Stromal cell of bone marrow (primary cell): ENCODE measurements at regions not wholly inside any gene's neighbourhood (a gene's known extent, or its start where the extent isn't known, plus 50 kb on each side); places are given as distances from the start of the nearest gene placed in this dataset.
"Not testable (repeated sequence)": the region's sequence is repeated elsewhere in the genome, so short reads cannot be mapped to it uniquely, and the experiment has no call there.

Experiments used
- DNase-seq: peaks from one replicate; pipeline ENCODE4 v3.0.0-alpha.2; 2012; ENCODE audit warnings: low read depth

- DNase-seq, result not testable (repeated sequence)
These were observed 123.3 kb upstream of the FAM20C start for GRCh38 chr7:69052-69451.

- DNase-seq, result not testable (repeated sequence)
These were observed 122.8 kb upstream of the FAM20C start for GRCh38 chr7:69499-70123.

DNA sequence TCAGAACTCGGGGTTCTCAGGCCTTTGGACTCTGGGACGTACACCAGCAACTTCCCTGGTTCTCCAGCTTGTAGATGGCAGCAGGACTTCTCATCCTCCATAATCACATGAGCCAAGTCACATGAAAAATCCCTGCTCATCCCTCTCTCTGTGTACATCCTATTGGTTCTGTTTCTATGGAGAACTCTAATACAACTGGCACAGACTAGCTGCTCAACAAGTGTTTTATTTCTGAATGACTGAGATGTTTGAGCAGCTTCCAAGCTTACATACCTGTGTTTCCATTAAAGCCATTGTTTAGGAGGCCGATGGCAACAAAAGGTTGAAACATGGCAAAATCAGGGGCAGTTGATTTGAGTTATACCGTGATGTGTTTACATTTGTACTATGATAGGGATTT lies 122.2 kb upstream of the FAM20C start:
- DNase-seq, result not testable (repeated sequence)

DNA sequence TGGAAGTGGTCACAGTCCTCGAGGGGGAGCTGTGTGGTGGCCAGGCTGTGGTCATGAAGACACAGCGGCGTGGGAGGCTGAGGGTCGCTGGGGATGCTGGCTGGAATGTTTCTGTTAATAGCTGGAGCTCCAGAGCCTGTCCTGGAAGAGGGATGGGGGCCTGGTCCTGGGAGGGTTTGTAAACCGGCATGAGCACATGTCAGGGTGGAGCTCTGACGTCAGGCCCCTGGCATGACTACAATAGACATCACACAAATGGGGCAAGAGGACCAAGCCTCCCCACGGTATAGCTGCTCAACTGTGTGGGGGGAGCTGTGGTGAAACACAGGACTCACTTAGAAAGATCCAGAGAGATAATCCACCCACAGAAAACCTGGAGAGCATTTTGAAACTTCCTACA lies 121.4 kb upstream of the FAM20C start:
- peak; percentile 36 for DNase-seq

DNA sequence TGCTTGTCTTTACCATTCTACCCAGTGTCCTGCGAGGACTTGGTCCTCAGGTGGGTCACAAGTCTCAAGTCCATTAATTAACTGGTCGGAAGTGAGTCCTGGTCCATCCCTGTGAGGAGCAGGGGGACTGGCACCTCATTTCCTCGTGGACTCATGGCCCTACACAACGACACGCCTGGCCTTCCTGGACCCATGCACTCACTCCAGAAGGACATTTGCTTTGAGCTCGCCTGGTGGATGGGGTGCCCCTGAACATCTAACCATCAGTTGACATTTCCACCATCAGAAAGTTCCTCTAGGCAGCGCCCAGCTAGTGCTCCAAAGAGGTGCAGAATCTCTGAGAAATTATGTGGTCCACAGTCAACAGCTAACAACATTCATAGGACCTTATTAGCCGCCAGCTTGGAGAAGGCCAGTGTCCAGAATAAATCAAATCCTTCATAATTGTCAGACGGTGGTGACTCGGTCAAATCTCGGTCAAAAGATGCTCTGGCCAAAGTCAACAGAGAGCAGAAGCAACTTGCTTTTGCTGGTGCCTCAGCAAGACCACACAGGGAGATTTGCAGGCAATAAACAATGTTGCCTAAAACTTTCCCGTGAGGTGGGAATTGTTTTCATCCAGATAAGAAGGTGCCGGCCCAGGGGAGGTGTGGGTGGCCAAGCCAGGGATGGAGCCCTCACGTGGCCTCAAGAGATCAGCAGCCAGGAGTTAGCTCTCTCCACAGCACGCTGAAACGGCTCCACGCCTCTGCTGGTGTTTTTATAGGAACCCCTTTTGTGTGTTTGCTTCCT lies 119.9 kb upstream of the FAM20C start:
- DNase-seq, result not testable (repeated sequence)

DNA sequence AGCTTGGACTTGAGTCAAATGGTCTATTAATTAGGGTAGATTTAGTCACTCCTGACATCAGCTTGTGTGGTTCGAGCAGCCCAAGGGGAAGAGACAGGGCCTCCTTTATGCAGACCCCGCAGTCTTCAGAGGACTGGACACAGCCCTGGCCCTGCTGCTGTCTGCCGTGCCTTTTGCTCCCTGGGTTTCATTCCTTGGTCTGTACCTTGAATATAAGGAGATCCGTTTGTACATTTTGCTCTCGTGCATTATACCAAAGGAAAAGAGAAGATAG lies 119.4 kb upstream of the FAM20C start:
- not testable (repeated sequence) for DNase-seq

DNA sequence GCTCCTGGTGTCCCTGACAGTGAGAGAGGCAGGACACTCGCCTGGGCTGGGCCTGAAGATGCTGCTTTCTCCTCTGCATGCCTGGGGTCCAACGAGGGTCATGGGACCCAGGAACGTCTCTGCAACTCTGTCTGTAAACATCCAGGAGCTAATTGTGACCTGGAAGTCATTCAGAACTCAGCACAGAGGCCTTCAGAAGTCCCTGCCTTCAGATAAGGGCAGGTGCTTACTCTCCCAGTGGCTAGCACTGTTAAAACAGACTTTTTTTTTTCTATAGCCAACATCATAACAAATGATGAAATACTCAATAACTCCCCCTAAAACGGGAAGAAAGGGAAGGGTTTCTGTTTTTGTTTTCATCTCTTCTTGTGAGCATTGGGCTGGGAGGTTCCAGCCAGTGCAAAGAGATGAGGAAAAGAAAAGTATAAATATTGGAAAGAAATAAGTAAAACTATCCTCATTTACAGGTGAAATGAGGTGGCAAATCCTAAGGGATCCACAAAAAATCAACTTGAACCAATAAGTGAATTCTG lies 118.3 kb upstream of the FAM20C start:
- DNase-seq, result not testable (repeated sequence)

GRCh38 chr7:75511-75910 lies 116.9 kb upstream of the FAM20C start:
- DNase-seq, result not testable (repeated sequence)

DNA sequence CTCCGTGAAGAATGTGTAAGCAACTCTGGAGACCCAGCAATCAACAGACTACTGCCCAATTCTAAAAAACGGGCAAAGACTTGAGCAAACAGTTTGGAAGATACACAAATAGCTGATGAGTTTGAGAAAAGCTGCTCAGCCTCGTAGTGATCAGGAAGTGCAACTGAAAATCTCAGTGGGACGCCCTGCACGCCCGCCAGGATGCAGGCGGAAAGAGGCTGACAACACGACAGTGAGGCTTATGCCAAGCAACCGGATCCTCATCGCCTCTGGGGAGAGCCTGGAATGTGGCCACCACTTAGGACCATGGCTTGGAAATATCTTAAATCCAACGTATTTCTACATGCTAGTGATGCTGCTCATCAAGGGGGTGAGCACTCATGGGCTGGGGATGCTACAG lies 116.2 kb upstream of the FAM20C start:
- DNase-seq, result not testable (repeated sequence)

- DNase-seq, result not testable (repeated sequence)
These were observed 115.5 kb upstream of the FAM20C start for GRCh38 chr7:76829-77395.

- DNase-seq, result not testable (repeated sequence)
These were observed 113.5 kb upstream of the FAM20C start for GRCh38 chr7:78862-79261.

DNA sequence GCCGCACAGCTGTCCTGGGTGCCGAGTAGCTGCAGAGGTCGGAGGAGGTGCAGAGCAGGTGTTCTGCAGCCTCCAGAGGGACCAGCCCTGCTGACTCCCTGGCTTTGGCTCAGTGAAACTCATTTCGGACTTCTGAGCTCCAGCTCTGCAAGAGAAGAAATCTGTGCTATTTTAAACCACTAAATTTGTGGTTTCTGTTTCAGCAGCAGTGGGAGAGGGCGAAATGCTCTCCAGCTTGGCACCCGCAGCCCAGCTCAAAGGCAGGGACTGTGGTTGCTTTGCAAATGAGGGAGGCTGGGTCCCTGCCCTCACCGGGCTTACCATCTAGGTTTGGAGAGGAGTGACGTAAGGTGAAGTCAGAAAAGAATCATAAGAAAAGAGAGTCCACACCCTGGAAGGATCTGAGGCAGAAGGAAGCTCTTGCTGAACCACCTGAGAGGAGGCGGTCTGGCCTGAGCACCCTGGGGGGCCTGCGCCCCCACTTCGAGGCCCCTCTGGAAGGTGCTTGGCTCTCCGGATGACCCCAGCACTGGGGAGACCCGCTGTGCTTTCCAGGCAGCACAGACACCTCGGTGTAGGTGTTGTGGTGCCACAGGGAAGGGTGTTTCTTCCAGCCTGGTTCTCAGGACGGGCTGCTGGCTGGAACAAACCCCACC lies 112.8 kb upstream of the FAM20C start:
- DNase-seq, result not testable (repeated sequence)

DNA sequence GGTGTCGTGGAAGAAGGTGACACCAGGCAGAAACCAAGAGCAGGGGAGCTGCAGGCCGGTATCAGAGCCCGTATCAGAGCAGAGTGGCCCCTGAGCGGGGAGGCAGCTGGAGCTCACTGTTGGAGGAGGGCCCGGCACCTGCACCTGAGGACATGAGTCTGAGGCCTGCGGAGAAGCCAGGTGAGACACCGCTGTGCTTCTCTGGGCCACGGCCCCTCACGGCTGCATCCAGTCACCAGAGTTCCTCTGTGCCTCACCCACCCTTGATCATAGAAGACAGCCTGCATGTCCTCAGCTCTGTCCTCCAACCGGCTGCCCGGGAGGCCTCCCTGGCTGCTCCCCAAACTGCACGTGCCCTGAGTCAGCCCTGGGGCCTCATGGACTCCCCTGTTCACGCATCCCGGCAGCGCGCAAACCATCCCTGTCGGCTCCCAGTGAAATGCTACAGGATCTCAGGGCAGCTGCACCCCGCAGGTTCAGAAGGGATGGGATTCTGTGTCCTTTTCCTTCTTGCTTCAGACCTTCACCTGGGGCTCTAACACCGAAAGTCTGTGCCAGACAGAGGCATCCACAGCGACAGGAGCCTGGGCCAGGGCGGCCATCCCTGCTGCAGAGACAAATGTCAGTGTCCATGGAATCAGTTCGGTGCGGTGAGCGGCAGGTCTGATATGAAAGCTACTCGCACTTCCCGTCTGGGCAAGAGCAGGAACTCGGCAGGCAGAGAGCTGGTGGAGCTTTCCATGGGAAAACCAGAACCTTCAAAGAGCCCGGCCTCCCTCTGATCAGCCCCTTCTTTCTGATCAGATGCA lies 111.9 kb upstream of the FAM20C start:
- no peak for DNase-seq

DNA sequence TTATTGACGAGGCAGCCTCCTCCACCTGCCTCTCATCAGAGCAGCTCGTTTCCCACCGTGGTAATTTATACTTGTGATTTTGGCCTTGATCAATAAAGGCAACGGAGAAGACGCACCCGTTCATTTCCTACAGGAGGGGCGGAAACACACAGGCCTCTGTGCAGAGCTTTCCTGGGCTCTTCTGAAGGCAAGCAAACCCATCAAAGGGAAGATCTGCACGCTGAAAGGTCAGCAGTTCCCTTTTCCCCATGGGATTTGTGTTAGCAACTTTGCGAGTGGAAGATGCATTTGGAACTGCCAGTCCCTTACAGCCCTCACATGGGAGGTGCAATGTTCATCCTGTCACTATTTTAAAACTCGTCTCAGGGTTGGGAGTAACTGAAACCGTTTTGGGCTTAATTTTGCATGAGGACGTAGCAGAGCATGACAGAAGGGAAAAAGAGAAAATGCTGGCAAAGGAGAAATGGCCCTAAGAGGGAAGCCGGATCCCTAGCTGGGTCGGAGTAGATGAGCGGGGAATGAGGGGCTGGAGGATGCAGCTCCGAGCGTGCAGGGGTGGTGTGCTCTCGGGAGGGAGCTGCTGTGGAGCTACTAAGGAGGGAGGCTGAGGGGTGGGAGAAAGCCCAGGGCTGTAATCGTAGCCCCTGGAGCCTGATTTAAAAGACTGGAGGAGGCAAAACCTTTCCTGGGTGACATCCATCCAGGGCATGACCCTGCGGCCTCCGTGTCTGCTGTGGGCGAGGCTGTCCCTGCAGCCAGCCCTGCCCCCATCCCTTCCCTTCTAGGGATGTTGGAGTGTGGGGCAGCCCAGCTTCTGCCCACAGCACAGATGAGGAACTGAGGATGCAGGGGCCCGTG lies 111.1 kb upstream of the FAM20C start:
- no peak for DNase-seq

DNA sequence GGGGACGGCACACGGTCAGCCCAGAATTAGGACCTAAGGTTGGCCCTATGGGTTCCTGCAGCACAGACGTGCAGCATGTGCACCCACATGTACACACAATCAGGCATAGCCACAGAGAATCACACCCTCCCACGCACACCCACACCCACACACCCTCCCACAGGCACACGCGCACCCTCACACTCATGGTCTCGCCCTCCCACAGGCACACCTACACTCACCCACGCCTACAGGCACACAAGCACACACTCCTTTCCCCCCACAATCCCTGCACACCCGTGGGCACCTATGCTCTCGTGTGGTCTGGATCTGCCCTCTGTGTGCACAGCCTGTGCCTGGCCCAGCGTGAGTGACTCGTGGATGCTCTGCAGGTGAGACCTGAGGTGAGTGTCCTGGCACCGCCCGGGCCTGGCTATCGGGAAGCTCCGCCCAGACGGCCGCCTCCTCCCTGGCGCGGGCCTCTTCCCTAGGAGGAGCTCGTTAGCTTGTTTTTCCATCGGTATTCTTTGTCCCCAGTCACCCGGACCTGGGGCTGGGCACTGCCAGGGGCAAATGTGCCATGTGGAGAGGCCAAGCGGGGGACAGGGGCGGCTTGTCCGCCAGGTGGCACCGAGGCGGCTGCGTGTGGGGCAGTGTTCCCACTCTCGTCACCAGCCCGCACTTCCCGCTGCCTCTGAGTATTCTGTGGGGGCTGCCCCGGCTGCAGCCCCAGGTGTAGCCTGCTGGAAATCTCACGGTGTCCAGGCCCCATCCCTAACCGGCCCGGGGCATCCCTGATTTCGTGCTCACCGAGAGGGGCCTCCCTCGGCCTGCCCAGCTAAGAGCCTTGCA lies 110.2 kb upstream of the FAM20C start:
- no peak for DNase-seq

GRCh38 chr7:82757-83155 lies 109.6 kb upstream of the FAM20C start:
- no peak for DNase-seq

DNA sequence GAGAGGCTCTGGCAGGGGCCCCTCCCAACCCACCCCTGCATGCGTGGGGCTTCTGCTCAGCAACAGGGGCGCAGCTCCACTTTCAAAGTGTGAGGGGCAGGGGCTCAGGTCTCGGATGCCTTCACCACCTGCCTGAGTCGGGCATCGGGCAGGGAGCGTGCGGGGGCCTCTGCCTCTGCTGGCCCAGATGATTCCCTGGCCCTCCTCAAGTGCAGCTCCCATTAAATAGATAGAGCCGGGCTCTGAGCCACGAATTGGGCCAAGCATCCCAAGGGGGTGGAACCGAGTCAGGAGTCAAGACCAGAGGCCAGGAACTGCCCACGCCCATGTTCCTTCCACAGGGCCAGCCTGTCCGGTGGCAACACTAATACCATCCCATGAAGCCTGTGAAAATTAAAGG lies 108.9 kb upstream of the FAM20C start:
- no peak for DNase-seq

DNA sequence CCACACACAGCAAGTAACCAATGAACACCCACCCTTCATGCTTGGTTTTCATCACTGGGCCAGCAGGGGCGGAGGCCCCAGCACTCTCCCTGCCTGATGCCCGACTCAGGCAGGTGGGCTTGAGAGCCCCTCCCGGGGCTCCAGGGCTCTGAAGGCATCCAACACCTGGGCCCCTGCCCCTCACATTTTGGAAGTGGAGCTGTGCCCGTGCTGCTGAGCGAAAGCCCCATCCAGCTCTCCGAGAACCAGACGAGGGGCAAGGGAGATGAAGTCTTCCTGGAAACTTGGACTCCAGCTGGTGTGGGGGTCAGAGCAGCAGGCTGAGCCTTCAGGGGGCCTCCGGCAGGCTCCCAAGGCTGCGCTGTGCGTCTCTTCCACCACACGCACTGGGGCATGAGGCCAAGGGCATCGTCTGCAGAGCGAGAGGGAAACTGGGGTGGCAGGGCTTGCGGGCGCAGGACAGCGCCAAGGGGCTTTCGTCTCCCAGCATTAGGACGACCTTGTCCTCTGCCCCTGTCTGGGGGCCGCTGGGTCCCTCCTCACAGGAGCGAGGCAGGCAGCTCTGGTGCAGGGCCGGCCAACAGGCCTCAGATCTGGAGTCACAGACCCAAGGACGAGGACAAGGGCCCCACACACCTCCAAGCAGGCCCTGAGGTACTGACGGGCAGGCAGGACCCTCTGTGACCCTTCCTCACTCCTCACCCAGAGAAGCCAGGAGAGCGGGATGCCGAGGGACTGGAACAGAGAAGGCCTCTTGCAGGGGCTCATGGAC lies 108.3 kb upstream of the FAM20C start:
- DNase-seq, result no peak

DNA sequence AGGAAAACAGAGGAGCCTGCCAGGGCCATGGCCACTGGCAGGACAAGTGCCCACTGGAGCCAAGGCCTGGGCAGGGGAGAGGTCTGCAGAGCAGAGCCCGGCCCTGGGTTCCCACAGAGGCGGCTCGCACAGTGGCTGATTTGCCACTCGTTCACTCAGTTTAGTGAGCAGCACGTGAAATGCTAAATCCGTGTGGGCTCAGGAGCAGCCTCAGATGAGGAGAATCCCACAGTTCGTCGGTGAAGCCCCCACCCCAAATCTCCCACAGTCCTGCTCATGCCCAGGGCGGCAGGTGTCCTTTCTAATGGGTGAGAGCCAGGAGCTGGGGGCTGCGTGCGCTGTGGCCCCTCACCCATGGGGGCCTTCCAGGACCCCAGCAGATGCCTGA lies 107.7 kb upstream of the FAM20C start:
- no peak for DNase-seq
